Suprapubic skin (tissue), 4 donors: ENCODE measurements at regions not wholly inside any gene's neighbourhood (a gene's known extent, or its start where the extent isn't known, plus 50 kb on each side); places are given as distances from the start of the nearest gene placed in this dataset.

ENCODE experiments used
- CTCF ChIP-seq, 2 donors: fragments of 200-600 bp in 1 of 2; fragments of 450-650 bp in 1 of 2; sonication (generic) in 1 of 2; IDR thresholded peaks; one replicate each; pipeline ENCODE4 v1.5.1; 2016 to 2019; ENCODE audit warnings: antibody characterized with exemption in 2 of 2, mild to moderate bottlenecking in 1 of 2, moderate library complexity in 1 of 2
- POLR2A ChIP-seq, 2 donors: fragments of 450-650 bp; IDR thresholded peaks; one replicate each; pipeline ENCODE4 v1.6.1; 2017; ENCODE audit warnings: antibody characterized with exemption in 2 of 2, mild to moderate bottlenecking in 2 of 2, moderate library complexity in 2 of 2
- POLR2AphosphoS5 ChIP-seq, 3 donors: sonication (generic); formaldehyde crosslinking; IDR thresholded peaks; one replicate each; pipeline ENCODE4 v1.6.1; 2017; ENCODE audit warnings: antibody characterized with exemption in 3 of 3

GRCh38 chr9:34863426-34863825 lies 94.7 kb upstream of the PHF24 start:
- TF ChIP-seq CTCF (IDR thresholded peaks at IDR 0.05) = no peak
- TF ChIP-seq POLR2A (IDR thresholded peaks at IDR 0.05) = no peak
- no peak for TF ChIP-seq POLR2AphosphoS5 (IDR thresholded peaks at IDR 0.05)
